Fibroblast of skin of right quadriceps (primary cell): ENCODE measurements at regions not wholly inside any gene's neighbourhood (a gene's known extent, or its start where the extent isn't known, plus 50 kb on each side); places are given as distances from the start of the nearest gene placed in this dataset.
"Not testable (repeated sequence)": the region's sequence is repeated elsewhere in the genome, so short reads cannot be mapped to it uniquely, and the experiment has no call there.

Experiments
- DNase-seq: peaks from one replicate; pipeline ENCODE4 v3.0.0-alpha.2; 2013

DNA sequence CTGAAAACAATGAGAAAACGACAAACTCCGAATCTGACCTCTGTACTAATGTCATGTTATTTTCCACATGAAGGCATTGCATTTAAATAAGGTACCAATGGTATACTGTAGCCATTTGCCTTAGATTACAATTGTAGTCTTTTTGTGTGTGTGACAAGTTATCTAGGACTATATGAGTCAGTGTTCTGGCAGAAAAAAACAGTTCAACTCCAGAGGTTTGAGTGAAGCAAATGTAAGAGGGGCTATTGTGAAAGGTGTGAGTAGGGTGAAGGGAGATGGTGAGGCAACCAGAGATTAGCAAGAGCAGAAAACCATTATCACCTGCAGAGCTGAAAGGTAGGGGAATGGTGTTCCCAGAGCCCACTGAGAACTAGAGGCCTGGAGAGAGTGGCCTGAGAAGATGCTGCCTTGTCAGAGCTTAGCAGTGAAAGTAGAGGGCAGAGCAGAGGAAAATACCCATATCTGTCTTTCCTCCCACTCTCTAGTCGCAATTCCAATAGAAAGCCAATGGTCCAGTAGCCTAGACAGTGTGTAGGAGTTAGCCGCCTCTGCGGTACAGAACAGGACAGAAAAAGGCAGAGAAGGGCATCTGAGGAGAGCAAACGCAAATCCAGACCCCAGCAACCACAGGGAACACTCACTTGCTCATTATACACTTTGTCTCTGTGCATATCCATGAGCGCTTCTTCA, 112.2 kb downstream of the DYRK2 start:
- no peak for DNase-seq

GRCh38 chr12:67761566-67761965, 113.0 kb downstream of the DYRK2 start:
- no peak for DNase-seq

DNA sequence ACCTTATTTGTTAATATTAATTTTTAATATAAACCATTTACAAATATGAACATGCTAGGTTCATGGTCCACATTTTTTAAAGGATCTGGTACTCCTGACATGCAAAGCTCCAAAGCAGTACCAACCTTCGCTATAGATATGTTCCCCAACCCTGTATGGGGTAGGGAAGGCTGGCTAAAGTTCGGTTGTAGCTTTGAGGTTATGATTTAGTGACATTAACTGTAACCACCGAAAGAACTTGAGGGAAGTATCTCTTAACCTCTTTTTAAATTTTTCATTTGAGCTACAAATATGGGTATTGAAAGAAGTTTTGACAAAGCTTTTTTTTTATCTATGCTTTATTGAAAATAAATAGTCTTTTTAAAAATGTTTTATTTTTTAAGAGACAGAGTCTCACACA, 115.5 kb downstream of the DYRK2 start:
- DNase-seq = no peak

GRCh38 chr12:67764946-67765619, 116.5 kb downstream of the DYRK2 start:
- no peak for DNase-seq

DNA sequence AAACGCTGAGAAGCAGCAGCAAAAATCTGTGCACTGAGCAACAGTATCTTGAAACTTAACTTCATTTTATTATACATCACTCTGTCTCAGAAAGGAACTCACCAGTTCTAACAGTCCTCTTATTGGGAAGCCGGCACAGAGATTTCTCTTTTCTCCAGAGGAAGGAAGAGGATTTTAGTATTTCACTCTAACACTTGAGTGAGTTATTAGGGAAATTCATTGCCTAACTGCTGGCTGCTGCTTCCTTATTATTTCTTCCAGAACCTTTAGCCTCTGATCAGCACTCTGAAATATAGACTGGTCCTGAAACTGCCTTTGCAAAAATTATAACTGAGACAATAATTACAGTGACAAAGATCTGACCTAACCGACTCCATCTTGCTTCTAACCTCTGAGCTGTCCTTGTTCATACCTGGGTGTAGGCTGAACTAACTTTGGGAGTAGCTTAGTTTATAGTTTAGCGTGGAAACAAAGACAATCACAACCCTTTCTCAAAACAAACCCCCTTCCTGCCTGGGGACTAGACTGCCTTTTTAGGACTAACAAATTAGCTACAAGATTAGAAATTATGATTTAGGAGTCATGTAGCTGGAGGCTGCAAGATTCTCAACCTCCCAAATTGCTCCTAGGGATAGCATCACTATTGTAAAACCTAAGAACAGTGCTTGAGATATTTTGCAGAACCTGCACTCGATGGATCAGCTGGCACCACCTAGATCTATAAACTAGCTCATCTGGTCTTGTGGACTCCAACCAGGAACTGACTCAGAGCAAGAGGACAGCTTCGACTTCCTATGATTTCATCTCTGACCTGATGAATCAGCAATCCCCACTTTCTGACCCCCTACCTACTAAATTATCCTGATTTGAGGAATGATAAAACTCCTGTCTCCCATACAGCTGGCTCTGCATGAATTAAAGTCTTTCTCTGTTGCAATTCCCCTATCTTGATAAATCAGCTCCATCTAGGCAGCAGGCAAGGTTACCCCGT, 117.5 kb downstream of the DYRK2 start:
- peak; percentile 91 for DNase-seq

DNA sequence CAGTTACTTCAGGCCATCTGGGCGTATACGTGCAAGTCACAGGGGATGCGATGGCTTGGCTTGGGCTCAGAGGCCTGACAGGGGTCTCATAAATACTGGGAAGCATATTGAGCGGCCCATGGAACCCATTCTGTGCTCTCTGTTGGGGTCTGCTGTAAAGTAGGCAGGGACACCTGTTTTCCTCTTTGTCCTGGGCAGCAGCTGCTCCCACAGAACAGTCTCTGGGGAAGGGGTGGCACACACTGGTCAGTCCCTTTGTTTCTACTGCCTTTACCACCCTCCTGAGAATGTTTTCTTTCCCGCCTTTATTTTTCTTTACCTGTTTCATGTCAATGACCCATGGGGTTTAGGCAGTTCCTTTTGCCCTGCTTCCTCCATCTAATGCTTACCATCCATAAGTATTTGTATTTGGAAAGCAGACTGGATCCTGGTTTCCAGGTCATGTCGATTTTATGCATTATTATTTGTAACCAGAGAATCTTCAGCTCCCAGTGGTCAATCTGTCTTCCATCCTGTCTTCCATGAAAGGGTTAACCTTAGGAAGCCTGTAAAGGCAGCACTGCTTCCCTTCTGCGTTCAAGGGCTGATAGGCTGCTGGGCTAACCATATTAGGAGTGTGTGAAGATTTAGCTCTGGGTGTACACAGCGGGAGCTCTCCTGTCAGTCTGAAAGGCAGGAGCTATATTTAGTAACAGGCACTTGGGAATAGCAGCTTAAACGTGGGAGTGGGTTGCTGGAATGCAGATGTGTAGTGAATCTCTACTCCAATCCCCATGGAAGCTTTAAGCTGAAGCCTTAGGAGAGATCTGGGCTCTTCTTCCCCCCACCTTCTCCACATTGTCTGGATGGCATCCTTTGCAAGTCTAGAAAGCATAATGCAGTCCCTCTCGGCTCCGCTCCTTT, 124.0 kb downstream of the DYRK2 start:
- DNase-seq = peak; percentile 88

DNA sequence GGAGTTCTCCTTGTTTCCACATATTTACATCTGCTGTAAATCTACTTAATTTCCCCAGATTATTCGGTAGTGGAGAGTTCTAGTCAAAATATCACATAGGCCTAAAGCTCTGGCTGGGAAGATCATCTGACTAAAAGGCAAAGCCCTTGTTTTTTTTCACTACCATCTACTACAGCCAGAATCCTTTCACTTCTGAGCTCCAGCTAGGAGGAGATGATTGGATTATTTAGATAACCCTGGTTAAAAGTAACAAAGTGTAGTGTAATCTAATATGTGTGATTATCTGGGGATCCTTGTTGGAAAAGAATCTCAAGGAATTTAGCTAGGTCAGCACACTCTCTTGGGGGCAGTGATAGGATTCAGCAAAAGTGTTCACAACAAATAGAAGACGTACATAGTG, 125.4 kb downstream of the DYRK2 start:
- peak; percentile 45 for DNase-seq

DNA sequence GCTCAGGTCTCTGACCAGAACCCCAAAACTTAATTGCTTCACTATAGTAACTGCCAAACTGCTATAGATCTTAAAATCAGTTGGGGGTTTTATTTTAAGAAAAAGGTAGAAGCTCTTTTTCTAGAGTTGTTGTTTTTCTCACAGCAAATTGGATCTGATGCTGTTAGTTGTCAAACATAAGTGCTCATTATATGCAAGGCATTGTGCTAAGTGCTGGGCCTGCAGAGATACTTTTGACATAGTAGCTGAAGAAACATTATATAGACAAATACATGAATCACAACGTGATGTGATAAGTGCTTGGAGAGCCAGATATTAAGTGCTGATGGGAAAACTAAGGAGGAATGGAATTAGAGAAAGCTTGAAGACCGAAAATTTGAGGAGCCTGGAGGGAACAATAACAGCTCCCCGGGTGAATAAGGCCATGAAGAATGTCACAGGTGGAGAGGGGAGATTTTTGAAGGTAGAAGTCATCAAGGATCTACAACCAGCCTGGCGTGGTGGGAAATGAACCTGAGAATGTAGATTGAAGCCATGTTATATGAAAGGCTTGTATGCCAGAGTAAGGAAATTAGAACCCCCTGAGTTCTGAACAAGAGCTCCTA, 126.5 kb downstream of the DYRK2 start:
- DNase-seq = no peak

GRCh38 chr12:67780580-67781084, 132.1 kb downstream of the DYRK2 start:
- DNase-seq = no peak

- DNase-seq = no peak
Observed at GRCh38 chr12:67782573-67782972, 134.0 kb downstream of the DYRK2 start.

- no peak for DNase-seq
Observed at GRCh38 chr12:67783393-67783792, 134.8 kb downstream of the DYRK2 start.

DNA sequence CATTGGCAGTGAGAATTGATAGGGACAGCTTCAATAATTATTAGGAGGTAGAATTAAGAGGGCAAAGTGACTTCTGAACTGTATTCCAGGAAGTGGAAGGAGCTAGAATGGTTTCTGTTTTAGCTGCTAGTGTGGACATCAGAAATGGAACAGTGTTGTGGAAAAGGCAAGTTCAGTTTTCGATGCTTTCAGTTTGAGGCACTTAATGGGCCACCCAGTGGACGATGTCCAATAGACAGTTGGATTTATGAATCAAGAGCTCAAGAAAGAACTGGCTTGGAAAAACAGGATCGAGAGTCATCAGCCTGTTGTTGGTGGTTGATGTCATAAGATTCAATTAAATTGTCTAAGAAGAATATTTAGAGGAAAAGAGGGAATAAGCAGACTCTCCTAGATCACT, 136.3 kb downstream of the DYRK2 start:
- no peak for DNase-seq

- no peak for DNase-seq
Observed at GRCh38 chr12:67786086-67786485, 137.5 kb downstream of the DYRK2 start.

GRCh38 chr12:67788118-67788517, 139.6 kb downstream of the DYRK2 start:
- no peak for DNase-seq

GRCh38 chr12:67789266-67789665, 140.7 kb downstream of the DYRK2 start:
- DNase-seq = no peak

- DNase-seq = no peak
Observed at GRCh38 chr12:67790660-67791059, 142.1 kb downstream of the DYRK2 start.

DNA sequence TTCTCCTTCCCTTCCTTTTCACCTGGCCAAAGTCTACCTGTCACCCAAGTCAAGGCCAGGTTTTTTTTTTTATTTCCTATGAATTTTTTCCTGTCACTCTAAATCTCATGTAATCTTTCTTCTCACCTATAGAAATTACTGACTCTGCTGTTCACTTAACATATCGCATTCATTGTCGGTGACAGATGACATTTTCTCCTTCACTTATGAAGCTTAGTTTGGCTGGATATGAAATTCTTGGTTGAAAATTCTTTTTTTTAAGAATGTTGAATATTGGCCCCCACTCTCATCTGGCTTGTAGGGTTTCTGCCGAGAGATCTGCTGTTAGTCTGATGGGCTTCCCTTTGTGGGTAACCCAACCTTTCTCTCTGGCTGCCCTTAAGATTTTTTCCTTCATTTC, 142.8 kb downstream of the DYRK2 start:
- not testable (repeated sequence) for DNase-seq

GRCh38 chr12:67792185-67792584, 143.6 kb downstream of the DYRK2 start:
- no peak for DNase-seq

DNA sequence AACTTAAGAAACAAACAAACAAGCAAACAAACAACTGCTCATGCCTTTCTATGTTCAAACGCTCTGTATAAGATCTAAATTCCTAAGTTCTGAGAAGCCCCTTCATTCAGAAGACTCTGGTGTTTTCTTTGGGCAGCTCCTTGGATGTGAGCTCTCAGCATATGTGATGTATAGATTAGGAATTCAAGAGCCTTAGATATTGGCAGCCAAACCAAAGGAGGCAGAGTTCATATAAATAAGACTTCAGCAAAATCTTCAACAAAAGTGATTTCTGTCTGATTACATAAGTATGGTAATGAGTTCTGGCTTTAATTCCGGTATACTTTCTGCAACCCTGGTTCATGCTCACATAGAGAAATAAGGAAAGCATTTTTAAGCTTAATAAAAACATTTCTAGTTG, 145.6 kb downstream of the DYRK2 start:
- DNase-seq = peak; percentile 86

DNA sequence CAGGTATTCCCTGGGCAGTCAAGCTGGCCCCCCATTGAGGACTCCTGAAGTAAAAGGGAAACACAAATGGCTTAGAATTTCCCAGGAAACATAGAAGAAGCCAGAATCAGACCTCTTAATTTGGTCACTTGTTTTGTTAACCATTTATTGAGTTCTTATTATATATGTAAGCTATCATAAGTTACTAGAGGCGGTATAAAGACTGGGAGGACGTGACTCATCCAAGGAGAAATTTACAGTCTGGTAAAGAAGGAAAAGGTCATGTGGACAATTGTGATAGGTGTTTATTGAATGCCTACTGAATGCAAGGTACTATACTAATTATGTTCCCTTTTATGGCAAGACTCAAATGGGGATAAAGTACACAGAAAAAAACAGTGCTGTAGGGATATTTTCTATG, 146.7 kb downstream of the DYRK2 start:
- no peak for DNase-seq

DNA sequence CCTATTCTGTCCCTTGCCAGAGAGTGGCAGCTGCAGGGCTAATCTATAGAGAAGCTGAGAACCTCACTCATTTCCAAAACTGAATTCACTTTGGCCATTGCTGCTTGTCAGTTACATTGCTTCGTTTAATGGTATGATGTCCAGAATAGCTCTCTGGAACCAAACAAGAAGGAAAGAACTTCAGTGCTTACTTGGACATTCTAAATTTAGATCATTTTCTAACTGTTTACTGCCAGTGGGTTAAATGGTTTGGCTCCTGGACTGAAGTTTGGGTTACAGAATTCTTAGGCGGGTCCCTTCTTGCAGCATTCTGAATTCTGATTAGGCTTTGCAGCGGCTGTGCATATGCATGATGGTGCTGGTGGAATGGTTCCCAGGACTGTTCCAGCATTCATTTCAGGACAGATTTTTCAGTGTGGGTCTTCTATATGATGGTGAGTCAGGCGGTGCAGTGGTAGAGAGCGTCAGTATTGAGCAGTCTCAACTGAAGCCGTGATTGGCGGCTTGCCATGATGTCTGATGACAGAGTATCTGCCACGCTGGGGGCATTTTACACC, 148.7 kb downstream of the DYRK2 start:
- DNase-seq = no peak
